HG03060 (cell line): ENCODE measurements at regions not wholly inside any gene's neighbourhood (a gene's known extent, or its start where the extent isn't known, plus 50 kb on each side); places are given as distances from the start of the nearest gene placed in this dataset.

Experiments
- ATAC-seq: cut with Tn5 transposase; IDR thresholded peaks from one replicate; pipeline ENCODE4 v1.9.1; 2021; ENCODE audit warnings: low read depth, moderate number of reproducible peaks; ENCODE audit not compliant: unreplicated experiment

DNA sequence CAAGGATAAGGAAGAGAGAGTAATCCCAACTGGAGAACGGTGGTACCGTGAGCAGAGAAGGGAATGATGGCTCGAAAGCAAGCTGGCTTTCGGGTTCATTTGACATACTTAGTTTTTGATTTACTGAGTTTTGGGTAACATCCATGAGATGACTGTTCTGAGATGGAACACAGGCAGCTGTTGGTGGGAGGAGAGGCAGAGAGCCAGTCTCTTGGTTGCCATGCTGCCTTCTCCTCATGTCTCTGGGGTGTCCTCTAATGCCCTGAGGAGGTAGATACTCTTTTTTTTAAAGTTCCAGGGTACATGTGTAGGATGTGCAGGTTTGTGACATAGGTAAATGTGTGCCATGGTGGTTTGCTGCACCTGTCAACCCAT lies 76.4 kb upstream of the NRP1 start:
- ATAC-seq: no peak

DNA sequence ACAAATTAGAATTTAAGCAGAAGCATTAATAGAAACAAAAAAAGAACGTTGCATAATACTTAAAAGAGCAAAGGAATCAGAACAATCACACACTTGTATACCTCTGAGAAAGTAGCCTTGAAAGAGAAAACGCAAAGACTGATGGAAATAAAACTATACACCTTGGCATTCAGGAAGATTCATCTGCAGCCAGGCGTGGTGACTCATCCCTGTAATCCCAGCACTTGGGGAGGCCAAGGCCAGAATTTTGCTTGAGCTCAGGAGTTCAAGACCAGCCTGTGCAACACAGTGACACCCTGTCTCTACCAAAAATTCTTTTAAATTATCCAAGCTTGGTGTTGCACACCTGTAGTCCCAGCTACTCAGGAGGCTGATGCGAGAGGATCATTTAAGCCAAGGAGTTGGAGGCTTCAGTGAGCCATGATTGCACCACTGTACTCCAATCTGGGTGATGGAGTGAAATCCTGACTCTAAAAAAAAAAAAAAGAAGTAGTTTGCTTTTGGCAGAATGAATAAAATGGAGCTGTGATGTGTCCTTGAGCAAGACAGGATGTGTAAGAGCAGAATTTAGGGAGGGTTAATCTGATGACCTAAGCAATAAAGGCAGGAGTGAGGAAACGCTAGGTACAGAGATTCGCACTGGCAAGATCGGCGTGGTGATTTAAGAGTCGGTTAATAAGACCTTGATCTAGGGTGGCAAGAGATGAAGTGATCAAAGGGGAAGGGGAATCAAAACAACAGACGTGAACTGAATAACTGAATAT lies 75.8 kb upstream of the NRP1 start:
- ATAC-seq: no peak

DNA sequence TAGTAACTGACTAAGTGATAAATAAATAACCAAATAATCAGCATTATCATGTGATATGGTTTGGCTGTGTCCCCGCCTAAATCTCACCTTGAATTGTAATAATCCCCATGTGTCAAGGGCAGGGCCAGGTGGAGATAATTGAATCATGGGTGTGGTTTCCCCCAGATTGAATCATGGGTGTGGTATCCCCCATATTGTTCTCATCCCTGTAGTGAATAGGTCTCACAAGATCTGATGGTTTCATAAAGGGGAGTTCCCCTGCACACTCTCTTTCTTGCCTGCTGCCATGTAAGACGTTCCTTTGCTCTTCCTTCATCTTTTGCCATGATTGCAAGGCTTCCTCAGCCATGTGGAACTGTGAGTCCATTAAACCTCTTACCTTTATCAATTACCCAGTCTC lies 72.1 kb upstream of the NRP1 start:
- no peak for ATAC-seq

DNA sequence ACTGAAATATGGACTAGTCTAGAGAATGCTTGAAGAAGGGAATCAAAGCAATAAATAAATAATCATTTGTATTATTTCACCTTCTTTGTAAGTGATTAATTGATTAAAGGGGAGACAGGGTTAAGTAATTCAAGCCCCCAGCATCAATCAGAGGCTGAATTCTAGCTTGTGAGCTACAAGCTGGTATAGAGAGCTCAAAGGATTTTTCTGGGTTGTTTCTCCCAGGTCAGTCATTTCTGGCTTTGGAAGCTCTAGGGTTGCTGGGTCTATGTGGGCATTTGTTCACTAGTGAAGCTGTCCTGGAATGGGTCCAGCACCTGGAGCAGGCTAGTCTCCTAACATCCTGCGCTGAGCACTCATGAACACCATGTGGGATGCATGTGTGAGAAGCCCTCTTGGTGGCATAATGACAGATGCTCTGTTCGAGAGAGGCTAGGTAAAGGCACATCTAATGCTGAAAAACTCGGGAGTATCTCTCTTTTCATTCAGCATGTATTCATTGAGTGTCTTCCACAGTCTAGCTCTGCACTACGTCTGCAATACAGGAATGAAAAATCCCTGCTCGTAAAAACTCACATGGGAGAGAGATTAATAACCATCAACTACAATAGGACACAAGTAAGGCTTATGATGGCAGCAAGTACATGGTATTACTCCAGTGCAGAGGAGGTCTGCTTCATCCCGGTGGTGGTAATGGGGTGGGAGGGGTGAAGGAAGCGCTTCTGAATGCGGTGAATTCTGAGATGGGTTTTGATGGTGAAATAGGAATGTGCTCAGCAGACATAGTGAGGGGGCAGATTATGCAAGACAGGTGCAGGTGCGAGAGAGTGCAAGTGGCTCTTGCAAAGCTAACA lies 68.0 kb upstream of the NRP1 start:
- ATAC-seq: no peak

DNA sequence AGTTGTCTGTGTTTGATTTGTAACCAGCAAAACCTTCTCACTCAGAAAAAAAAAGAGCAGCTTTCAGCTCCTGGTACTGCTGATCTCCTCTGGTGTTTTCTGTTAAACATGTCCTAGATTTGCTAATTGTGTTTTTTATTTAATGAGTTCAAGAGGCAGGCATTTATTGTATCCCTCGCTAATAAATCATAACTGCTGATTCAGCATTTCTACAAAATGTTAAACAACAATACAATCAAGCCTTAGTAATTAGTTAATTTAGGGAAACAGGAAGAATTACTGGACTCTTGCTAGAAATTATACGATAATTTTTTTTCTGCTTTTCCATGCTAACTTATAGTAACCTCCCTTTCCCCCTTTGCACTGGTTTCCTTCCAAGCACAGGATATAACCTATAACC lies 66.8 kb upstream of the NRP1 start:
- no peak for ATAC-seq

DNA sequence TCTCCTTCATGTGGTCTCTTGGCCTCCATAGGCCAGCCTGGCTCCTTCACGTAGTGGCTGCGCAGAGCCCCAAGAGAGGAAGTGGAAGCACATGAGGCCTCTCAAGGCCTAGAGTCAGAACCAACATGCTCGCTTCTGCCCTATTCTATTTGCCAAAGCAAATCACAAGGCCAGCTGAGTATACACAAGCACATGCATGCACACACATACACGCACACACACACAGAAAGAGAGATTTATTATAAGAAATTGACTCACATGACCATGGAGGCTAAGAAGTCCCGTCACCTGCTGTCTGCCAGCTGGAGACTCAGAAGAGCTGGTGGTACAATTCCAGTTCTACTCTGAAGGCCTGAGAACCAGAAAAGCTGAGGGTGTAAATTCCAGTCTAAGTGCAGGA lies 64.3 kb upstream of the NRP1 start:
- ATAC-seq: no peak

DNA sequence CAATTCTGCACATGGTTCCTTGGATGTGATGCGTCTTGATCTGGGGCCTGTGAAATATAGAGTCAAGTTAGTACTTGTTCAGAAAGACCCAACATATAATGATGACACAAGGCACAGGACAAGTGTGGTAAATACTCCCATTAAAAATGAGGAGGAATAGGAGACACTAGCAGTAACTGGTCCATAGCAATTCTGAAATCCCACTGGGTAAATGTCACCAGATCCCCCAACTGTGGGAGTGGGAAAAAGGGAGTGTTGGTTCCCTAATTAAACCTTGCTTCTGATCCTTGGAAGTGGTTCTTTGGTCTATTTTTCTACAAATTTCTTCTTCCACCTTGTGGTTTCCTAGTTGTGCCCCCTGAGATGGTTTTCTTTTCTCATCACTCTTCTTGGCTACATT lies 62.5 kb upstream of the NRP1 start:
- no peak for ATAC-seq

DNA sequence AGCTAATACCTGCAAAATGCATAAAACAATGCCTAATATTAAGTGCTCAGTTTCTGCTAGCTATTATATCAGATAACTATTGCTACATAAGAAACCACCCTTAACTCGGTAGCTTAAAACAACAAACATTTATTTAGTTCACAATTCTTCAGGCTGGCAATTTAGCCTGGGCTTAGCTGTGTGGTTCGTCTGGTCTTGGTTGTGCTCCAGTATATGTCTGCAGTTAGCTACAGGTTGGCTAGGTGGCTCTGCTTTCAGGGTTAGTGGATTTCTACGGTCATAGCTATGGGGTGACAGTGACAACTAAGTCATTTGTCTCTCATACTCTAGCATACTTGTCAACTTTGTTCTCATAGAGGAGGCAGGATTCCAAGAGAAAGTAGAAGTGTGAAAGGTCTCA lies 61.8 kb upstream of the NRP1 start:
- ATAC-seq: no peak

DNA sequence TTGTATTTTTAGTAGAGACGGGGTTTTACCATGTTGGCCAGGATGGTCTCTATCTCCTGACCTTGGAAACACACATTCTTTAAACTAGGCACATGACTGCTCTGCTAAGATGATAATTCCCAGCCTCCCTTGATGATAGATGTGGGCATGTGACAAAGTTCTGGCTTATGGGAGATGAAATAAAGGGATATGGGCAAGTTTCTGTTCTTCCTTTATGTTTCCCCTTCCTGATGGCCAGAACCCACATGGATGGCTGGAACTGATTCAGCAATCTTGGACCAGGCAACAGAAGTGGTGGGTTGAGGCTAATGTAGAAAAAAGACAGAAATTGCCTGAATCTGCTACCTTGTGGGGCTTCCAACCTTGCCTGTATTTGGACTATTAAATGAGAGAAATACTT lies 60.7 kb upstream of the NRP1 start:
- ATAC-seq: no peak

DNA sequence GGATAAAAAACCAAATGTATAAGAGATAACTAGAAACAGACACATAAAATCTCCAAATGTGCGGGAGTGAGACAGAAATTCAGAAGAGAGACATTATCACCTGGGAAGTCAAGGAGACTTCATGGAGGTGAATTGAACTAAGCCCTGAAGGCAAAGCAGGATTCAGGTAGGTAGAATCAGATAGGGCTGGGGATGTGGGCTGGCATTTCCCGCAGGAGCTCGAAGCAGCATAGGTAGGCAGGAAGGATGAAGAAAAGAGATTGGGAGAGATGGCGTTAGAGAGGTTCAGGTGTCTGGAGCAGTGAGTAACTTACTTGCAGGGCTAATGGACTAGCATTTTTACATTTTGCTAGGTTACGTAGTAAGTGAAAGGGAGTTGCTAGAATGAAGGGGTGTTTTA lies 58.2 kb upstream of the NRP1 start:
- no peak for ATAC-seq

DNA sequence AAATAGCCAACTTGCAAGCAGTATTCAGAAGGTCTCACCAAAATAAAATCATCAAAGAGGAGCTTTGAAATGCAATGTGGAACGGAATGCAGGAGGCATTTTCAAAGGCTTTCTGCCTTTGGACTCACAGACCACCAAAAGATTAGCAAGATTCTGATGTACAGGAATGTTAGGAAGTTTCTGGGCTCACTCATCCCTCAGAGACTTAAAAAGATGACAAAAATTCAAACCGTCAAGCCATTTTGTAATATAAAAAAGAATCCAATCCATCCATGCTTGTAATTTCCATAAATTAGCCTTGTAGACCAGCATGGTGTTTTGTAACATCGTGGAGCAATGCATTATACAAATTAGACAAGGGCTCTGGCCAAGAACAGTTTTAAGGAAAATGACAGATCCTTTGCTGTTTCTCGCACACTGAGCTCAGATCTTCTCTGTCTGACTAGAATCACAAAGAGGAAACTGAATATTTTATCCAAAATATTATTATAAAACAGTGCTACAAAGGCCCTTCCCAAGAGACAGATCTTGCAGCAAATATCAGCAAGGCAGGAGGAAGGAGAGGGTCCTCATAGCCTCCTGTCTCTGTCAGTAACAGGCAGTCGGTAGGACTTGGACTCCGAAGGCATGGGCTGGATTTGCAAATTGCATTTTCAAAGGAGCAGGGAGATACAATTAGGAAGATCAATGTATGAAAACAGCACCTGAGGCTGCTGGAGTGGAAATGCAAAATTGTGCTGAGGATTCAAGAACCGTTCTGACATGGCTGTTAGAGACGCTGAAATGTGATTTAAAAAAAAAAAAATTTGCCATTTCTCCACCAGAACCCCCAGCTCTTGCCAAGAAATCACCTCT lies 57.4 kb upstream of the NRP1 start:
- no peak for ATAC-seq

DNA sequence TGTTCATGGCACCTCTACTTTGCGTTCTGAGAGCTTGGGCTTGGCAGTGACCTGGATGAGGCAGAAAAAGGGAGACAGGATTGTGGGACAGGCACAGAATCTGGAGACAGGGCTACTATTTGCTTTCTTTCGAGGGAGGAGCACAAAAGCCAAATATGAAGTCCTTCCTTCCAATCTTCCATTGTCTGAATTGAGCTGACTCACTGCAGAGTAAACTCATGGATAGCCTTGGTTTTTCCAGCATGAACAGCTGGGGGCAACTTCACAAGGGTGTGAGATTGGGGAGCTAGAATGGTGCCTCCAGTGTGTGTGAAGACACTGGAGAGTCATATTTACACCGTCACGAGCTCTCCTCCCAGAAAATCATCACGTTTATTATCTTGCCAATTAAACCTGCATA lies 55.6 kb upstream of the NRP1 start:
- no peak for ATAC-seq

DNA sequence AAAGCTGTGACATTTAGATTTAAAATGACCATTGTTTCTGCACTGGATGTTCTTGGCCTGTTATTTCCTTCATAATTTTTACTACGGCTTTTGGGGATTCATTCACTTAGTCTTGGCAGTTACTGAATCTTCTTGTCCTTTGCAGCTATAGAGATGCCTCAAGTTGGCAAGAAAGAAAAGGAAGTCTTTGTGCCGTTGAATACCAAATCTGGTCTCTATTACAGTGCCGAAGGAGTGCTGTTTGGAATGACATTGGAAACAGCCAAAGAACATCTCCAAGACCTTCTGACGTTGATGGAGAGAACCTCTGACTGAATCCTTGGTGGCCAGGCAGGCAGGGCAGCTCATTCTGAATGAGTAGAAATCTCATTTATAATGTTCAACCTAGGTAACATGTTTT lies 54.3 kb upstream of the NRP1 start:
- no peak for ATAC-seq

DNA sequence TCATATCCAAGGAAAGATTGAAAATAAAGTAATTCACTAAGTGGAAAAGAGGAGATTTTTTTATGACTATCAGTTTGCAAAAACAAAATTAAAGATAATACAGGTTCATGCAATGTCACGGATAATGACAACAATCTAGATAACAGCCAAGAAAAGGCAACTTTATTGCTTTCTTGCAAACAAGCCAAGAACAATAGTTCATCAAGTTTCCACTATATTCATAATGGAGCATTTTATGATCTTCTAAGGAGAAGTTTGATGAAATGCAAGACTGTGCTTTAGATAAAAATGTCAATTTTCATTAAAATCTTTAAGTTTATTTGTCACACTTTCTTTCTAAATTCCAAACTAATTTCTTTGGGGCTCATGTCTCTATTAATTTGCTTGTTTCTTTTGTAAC lies 53.9 kb upstream of the NRP1 start:
- ATAC-seq: no peak

DNA sequence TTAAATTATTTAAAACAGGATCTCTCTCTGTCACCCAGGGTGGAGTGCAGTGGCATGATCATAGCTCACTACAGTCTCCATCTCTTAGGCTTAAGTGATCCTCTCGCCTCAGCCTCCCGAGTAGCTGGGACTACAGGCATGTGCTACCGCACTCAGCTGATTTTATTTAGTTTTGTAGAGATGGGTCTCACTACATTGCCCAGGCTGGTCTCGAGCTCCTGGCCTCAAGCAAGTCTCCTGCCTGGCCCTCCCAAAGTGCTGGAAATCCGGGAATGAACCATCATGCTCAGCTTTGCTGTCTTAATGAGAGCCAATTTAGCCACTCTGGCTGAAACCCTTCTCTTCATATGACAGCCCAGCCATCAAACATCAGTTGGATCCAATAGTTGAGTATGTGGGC lies 53.3 kb upstream of the NRP1 start:
- ATAC-seq: no peak

DNA sequence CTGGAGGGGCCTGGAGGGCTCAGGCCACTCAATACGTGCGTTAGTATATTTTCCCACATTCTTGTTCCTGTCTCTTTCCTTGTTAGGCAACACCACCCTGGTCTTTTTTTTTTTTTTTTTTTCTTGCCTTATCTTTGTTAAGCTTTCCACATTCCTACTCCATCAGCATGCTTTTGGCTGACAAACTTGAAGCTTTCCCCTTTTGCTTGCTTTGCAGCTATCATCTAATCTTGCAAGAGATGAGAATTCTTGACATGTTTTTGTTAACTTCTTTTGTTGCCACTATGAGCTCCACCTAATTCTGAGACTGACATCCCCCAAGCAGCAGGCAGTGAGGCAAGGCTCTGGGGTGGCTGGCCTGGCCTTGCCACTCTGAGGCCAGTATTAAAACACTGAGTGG lies 52.5 kb upstream of the NRP1 start:
- ATAC-seq: no peak

DNA sequence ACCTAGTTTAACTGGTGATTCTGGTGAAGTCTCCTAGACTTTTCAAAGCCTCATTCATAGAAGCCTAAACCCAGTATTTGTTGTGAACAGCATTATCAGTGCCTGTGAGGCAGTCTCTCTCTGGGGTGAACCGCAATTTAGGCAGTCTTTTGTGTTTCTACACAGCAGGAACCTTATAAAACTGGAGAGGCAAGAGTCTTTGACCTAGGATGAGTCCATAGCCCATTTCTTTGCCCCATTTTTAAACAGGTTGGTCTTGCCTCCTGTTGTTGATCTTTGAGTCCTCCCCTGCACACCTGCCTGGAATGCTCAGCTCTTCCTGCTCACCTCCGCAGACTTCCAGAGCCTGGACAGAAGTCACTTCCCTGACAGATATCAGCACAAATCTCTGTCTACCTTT lies 51.2 kb upstream of the NRP1 start:
- no peak for ATAC-seq

DNA sequence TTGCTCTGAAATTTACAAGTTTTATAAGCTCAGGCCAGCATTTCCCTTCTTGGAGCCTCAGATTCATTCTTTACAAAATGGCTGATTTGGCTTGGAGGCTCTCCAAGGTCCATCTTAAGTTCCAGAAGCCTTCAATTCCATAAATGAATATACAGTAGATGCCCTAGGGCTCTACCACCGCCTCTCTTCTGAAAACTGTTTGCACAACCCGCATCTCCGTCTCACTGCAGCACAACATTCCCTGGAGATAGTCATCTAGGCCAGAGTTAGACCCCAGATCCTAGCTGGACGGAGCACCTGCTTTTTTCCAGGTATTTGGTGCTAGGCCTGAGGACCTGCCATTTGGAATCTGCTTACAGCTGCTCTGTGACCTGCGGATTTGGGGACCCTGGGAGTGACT lies 50.5 kb upstream of the NRP1 start:
- ATAC-seq: no peak
